ENCODE measurements at regions not wholly inside any gene's neighbourhood (a gene's known extent, or its start where the extent isn't known, plus 50 kb on each side); places are given as distances from the start of the nearest gene placed in this dataset.
A peak's percentile ranks its signal among the peaks of the same experiment; 100 is the strongest.

- no peaks in the 10 kb centered on the region for H4K20me1 ChIP-seq (ENCODE audit: insufficient read depth, low read length)
- H3K27me3 ChIP-seq (ENCODE audit: control insufficient read depth in 1 of 2, insufficient read depth in 2 of 2, low read length in 2 of 2) = no peaks in the 10 kb centered on the region
- H3K79me2 ChIP-seq (ENCODE audit: insufficient read depth, low read length) = no peaks in the 10 kb centered on the region
- H2AFZ ChIP-seq (ENCODE audit: low read length) = no peak overlapping the region
- ChIA-PET CTCF (ENCODE audit: low intra/inter-chr PET ratio, low total read pairs) (interaction anchor here (1.0 kb wide), 2 partner anchors 1494 to 1500 kb away, joined by 4 to 5 read pairs; no protein-coding TSS in a partner anchor), POLR2A (no interaction called here)
- no peak overlapping the region for H3K4me3 ChIP-seq (replicated peaks in 1 of 3; ENCODE audit: insufficient read depth in 1 of 3, low read depth in 2 of 3, low read length in 3 of 3)
- no peak overlapping the region for H3K4me2 ChIP-seq (ENCODE audit: low read depth, low read length)
- TF ChIP-seq STAG1 (CRISPR knock-in tag; IDR thresholded peaks at IDR 0.05) (peak; percentile 73), NR3C1 (CRISPR knock-in tag; IDR thresholded peaks at IDR 0.05) (no peak), ZBTB43 (CRISPR knock-in tag; conservative IDR thresholded peaks at IDR 0.05) (no peak), NFE2L1 (CRISPR knock-in tag; IDR thresholded peaks at IDR 0.05; ENCODE audit: borderline replicate concordance) (no peak), ZBTB49 (CRISPR knock-in tag; IDR thresholded peaks at IDR 0.05; ENCODE audit: borderline replicate concordance) (no peak), SMC3 (IDR thresholded peaks at IDR 0.05; ENCODE audit: low read length) (peak; percentile 81), ZNF10 (CRISPR knock-in tag; IDR thresholded peaks at IDR 0.05; ENCODE audit: borderline replicate concordance, low read depth) (no peak), AHR (CRISPR knock-in tag; IDR thresholded peaks at IDR 0.05) (no peak), SRSF1 (optimal IDR thresholded peaks at IDR 0.05; ENCODE audit: low read depth, low read length) (no peak), RXRB (CRISPR knock-in tag; IDR thresholded peaks at IDR 0.05; ENCODE audit: borderline replicate concordance) (no peak), ZSCAN9 (CRISPR knock-in tag; IDR thresholded peaks at IDR 0.05; ENCODE audit: borderline replicate concordance) (no peak), KAT7 (CRISPR knock-in tag; IDR thresholded peaks at IDR 0.05; ENCODE audit: borderline replicate concordance) (no peak)
- TF ChIP-seq, protein P1, sequence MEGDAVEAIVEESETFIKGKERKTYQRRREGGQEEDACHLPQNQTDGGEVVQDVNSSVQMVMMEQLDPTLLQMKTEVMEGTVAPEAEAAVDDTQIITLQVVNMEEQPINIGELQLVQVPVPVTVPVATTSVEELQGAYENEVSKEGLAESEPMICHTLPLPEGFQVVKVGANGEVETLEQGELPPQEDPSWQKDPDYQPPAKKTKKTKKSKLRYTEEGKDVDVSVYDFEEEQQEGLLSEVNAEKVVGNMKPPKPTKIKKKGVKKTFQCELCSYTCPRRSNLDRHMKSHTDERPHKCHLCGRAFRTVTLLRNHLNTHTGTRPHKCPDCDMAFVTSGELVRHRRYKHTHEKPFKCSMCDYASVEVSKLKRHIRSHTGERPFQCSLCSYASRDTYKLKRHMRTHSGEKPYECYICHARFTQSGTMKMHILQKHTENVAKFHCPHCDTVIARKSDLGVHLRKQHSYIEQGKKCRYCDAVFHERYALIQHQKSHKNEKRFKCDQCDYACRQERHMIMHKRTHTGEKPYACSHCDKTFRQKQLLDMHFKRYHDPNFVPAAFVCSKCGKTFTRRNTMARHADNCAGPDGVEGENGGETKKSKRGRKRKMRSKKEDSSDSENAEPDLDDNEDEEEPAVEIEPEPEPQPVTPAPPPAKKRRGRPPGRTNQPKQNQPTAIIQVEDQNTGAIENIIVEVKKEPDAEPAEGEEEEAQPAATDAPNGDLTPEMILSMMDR (CRISPR knock-in tag; IDR thresholded peaks at IDR 0.05) = peak; percentile 70
- TF ChIP-seq, protein P2, sequence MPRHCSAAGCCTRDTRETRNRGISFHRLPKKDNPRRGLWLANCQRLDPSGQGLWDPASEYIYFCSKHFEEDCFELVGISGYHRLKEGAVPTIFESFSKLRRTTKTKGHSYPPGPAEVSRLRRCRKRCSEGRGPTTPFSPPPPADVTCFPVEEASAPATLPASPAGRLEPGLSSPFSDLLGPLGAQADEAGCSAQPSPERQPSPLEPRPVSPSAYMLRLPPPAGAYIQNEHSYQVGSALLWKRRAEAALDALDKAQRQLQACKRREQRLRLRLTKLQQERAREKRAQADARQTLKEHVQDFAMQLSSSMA (CRISPR knock-in tag; IDR thresholded peaks at IDR 0.05) = no peak
- TF ChIP-seq, protein P3, sequence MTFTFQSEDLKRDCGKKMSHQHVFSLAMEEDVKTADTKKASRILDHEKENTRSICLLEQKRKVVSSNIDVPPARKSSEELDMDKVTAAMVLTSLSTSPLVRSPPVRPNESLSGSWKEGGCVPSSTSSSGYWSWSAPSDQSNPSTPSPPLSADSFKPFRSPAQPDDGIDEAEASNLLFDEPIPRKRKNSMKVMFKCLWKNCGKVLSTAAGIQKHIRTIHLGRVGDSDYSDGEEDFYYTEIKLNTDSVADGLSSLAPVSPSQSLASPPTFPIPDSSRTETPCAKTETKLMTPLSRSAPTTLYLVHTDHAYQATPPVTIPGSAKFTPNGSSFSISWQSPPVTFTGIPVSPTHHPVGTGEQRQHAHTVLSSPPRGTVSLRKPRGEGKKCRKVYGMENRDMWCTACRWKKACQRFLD (CRISPR knock-in tag; IDR thresholded peaks at IDR 0.05; ENCODE audit: borderline replicate concordance) = no peak
- FAIRE-seq (peak; percentile 8), DNase-seq (ENCODE audit: low spot score) (peak; percentile 23), ATAC-seq (peak; percentile 84)
- intact Hi-C loops (cut with micrococcal nuclease; ENCODE audit: unreplicated experiment) (loop anchor here (1.0 to 10.0 kb wide), 4 partner anchors 992 to 1573 kb away; no protein-coding TSS in a partner anchor), in situ Hi-C loops (cut with HindIII; ENCODE audit: extremely low pct_ligation_motif_present, low pct_unique_long_range_greater_than_20kb) (loop anchor here (5.0 kb wide), 1 partner anchor 1492 kb away; no protein-coding TSS in a partner anchor)
- BruUV-seq (replicated peaks) = no TSS peak
- no peaks in the 10 kb centered on the region for H3K4me1 ChIP-seq (ENCODE audit: insufficient read depth, low read length)
- H3K9me3 ChIP-seq (ENCODE audit: low read length) = no peaks in the 10 kb centered on the region
- H3K27ac ChIP-seq (ENCODE audit: extremely low read length, insufficient read depth, low read length) = no peak overlapping the region
- 2% methylated on average over 6 of the region's 6 CpGs for WGBS (ENCODE audit: low lambda C conversion rate)
- H3K36me3 ChIP-seq (replicated peaks in 1 of 2; ENCODE audit: control insufficient read depth in 1 of 2, insufficient read depth in 2 of 2, low read length in 2 of 2) = no peaks in the 10 kb centered on the region
- no peak overlapping the region for H3K9ac ChIP-seq (ENCODE audit: insufficient read depth, low read depth, low read length)
These were observed 61.5 kb upstream of the GRM7 start for GRCh38 chr3:6799264-6799915.
